ENCODE measurements at regions not wholly inside any gene's neighbourhood (a gene's known extent, or its start where the extent isn't known, plus 50 kb on each side); places are given as distances from the start of the nearest gene placed in this dataset.

DNA sequence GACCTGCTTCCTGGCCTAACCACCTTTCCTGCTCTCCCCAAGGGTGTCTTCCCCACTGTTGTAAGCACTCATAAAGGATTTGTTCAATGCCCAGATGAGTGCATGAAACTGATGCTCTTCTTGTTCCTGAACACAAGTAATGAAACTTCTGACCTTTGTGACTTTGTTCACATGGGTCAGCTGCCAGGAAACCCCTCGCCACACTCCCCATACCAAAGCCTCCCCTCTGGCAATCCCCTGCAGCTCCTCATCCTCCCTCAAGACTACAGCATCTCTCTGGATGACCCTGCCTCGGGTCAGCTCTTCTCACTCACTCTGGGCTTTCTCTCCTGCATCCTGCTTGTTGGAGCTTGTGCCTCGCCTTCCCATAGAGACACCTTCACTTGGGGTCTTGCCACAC, 72.2 kb upstream of the SPTLC1 start:
- no peak for DNase-seq (ENCODE audit: extremely low spot score)
- ChIA-PET POLR2A (no interaction called here), CTCF (interaction anchor here (1.7 to 2.3 kb wide), 3 partner anchors 16 to 49 kb away, joined by 4 to 9 read pairs (median 8); no protein-coding TSS in a partner anchor)
- TF ChIP-seq, protein P1, sequence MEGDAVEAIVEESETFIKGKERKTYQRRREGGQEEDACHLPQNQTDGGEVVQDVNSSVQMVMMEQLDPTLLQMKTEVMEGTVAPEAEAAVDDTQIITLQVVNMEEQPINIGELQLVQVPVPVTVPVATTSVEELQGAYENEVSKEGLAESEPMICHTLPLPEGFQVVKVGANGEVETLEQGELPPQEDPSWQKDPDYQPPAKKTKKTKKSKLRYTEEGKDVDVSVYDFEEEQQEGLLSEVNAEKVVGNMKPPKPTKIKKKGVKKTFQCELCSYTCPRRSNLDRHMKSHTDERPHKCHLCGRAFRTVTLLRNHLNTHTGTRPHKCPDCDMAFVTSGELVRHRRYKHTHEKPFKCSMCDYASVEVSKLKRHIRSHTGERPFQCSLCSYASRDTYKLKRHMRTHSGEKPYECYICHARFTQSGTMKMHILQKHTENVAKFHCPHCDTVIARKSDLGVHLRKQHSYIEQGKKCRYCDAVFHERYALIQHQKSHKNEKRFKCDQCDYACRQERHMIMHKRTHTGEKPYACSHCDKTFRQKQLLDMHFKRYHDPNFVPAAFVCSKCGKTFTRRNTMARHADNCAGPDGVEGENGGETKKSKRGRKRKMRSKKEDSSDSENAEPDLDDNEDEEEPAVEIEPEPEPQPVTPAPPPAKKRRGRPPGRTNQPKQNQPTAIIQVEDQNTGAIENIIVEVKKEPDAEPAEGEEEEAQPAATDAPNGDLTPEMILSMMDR (IDR thresholded peaks at IDR 0.05; ENCODE audit: control extremely low read depth, extremely low read depth, low read depth, missing control alignments): no peak

DNA sequence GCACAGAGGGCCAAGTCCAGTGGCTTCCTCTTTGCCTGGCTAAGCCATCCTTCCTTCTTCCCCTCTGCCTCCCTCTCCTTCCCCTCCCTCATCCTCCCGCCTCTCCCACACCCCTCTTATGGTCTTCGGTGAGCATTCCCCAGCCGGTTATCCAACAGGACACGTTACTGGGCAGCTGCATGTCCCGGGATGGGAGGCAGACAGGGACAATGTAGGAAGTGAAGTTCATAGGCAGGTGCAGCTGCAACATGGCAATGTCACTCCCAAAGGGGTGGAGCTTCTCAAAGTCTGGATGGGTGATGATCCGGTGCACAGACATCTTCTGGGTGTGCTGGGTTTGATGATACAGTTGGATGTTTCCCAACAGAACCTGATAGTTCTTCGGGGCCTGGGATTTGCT, 71.4 kb upstream of the SPTLC1 start:
- no peak for DNase-seq (ENCODE audit: extremely low spot score)
- ChIA-PET CTCF (interaction anchor here (1.4 to 2.3 kb wide), 3 partner anchors 12 to 48 kb away, joined by 3 to 8 read pairs (median 4); no protein-coding TSS in a partner anchor), POLR2A (no interaction called here)
- TF ChIP-seq, protein P1 (IDR thresholded peaks at IDR 0.05; ENCODE audit: control extremely low read depth, extremely low read depth, low read depth, missing control alignments): no peak

DNA sequence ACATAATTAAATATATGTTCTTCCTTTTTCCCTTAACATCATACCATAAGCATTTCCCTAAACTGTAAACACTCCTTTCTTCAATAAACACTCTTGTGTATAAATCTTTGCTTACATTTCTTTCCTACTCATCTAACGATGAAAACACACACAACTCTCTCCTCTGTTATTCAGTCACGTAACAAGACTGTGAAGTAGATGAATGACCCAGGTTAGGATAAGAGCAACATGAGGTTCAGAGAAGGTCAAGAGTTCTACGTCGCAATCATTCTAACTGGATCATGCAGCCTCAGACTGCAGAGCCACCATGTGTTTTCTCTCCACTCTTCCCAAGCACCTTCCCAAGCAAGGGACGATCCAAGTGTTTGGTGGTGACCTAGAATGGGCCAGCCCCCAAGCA, 70.5 kb upstream of the SPTLC1 start:
- CTCF ChIA-PET: interaction anchor here (1.4 to 2.3 kb wide), 2 partner anchors 11 to 46 kb away, joined by 3 to 8 read pairs; no protein-coding TSS in a partner anchor
- DNase-seq (ENCODE audit: extremely low spot score): peak; percentile 9
- POLR2A ChIA-PET: no interaction called here
- TF ChIP-seq, protein P1 (IDR thresholded peaks at IDR 0.05; ENCODE audit: control extremely low read depth, extremely low read depth, low read depth, missing control alignments): no peak

DNA sequence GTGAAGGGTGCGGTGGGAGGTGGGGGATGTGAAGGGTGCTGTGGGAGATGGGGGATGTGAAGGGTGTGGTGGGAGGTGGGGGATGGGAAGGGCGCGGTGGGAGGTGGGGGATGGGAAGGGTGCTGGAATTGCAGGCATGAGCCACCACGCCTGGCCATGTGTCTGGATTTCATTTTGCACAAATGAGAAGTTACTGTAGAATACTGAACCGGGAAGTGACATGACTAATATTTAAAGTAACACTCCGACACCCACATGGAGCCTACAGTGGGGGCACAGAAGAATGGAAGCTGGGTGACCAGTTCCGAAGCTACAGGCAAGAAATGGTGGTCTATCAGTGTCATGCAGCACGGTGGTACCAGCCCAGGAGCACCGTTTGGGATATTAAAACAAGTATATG, 69.9 kb upstream of the SPTLC1 start:
- no peak for DNase-seq (ENCODE audit: extremely low spot score)
- POLR2A ChIA-PET: no interaction called here
- TF ChIP-seq, protein P1 (IDR thresholded peaks at IDR 0.05; ENCODE audit: control extremely low read depth, extremely low read depth, low read depth, missing control alignments): no peak
- CTCF ChIA-PET: interaction anchor here (1.4 kb wide), 1 partner anchor 11 kb away, joined by 3 read pairs; no protein-coding TSS in a partner anchor

DNA sequence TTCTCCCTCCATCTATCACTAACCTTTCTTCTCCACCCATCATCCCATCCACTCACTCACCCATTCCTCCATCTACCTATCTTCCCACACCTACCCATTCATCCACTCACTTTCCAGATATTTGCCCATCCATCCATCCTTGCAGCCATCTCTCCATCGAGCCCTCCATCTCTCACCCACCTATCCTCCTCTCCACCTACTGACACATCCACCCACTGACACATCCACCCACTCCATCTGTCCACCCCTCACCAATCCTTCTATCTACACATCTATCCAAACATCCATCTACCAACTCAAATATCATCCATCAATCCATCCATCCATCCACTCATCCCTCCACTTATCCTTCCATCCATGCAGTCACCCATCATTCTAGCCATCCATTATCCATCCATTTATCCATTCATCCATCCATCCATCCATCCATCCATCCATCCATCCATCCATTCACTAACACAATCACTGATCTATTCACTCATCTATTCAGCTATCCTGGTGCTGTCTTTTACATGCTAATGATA, 68.9 kb upstream of the SPTLC1 start:
- TF ChIP-seq, protein P1 (IDR thresholded peaks at IDR 0.05; ENCODE audit: control extremely low read depth, extremely low read depth, low read depth, missing control alignments): no peak
- ChIA-PET POLR2A (no interaction called here), CTCF (no interaction called here)
- DNase-seq (ENCODE audit: extremely low spot score): peak; percentile 2

DNA sequence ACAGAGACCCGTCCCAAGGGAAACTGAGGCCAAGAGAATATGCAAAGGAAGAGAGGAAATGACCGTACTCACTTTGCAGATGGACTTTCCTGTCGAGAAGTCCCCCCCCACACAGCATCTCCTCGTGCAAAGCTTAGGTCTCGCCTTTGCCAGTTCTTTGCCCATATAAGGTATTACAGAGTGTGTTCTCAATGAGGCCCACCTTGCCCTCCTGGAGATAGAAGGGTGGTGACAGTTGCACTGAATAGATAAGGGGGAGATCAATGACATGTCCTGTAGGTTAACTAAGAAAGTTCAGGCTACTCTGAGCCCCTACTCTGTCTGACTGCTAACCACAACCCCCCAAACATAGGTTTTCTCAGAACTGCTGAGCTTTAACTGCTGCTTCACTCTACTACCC, 68.2 kb upstream of the SPTLC1 start:
- ChIA-PET POLR2A (no interaction called here), CTCF (no interaction called here)
- DNase-seq (ENCODE audit: extremely low spot score): peak; percentile 7
- TF ChIP-seq, protein P1 (IDR thresholded peaks at IDR 0.05; ENCODE audit: control extremely low read depth, extremely low read depth, low read depth, missing control alignments): no peak

Data from GM10248 (cell line).